ENCODE measurements at regions not wholly inside any gene's neighbourhood (a gene's known extent, or its start where the extent isn't known, plus 50 kb on each side); places are given as distances from the start of the nearest gene placed in this dataset.

DNA sequence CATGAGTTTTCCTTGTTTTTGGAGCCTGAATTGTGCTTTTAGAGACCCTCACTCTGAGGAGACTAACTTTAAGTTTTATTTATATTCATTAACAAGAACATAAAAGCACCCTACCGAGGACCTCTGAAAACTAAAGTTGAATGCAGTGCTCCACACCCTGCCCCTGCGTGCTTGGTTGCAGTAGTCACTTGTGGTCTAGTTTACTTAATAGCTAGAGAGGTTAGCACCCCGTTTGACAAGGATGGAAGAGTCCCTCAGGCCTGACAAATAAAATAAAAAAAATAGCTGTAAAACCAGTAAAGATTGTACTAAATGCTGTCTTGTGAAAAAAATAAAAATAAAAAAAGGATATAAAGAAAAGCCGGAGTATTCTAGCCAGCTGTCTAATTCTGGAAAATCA, 395.2 kb downstream of the MTX2 start:
- DNase-seq = no peak
- in situ Hi-C loops (cut with HindIII; ENCODE audit: low pct_ligation_motif_present, low pct_unique_long_range_greater_than_20kb, low sequenced_read_pairs) = loop anchor here (25.0 kb wide), 1 partner anchor 527 kb away; the partner anchor contains the start of gene HOXD8

DNA sequence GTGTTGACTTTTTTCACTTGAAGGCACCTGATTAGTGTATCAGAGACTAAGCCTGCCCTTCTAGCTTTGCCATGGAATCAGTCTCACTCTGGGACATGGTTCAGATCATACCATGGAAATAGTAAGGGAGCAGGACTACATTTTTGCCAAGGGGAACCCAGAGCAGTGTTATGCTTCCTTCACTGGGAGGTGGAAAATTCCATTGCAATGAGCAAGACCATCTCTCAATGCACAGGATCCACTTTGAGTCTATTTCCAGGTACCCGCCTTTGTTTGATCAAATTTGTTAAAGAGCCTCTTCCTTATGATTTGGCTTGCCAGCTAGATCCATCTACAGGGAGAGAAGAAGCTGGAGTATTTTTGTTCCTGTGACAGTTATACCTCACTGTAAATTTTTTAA, 395.8 kb downstream of the MTX2 start:
- in situ Hi-C loops (cut with HindIII; ENCODE audit: low pct_ligation_motif_present, low pct_unique_long_range_greater_than_20kb, low sequenced_read_pairs) = loop anchor here (25.0 kb wide), 1 partner anchor 528 kb away; the partner anchor contains the start of gene HOXD8
- no peak for DNase-seq

GRCh38 chr2:176668912-176669311, 399.7 kb downstream of the MTX2 start:
- no peak for DNase-seq
- in situ Hi-C loops (cut with HindIII; ENCODE audit: low pct_ligation_motif_present, low pct_unique_long_range_greater_than_20kb, low sequenced_read_pairs) = loop anchor here (25.0 kb wide), 1 partner anchor 532 kb away; the partner anchor contains the start of gene HOXD8

GRCh38 chr2:176669398-176670174, 400.3 kb downstream of the MTX2 start:
- in situ Hi-C loops (cut with HindIII; ENCODE audit: low pct_ligation_motif_present, low pct_unique_long_range_greater_than_20kb, low sequenced_read_pairs) = loop anchor here (25.0 kb wide), 1 partner anchor 532 kb away; the partner anchor contains the start of gene HOXD8
- DNase-seq = no peak

- DNase-seq = no peak
- in situ Hi-C loops (cut with HindIII; ENCODE audit: low pct_ligation_motif_present, low pct_unique_long_range_greater_than_20kb, low sequenced_read_pairs) = no loop called here
These were observed 406.2 kb downstream of the MTX2 start for GRCh38 chr2:176675271-176675949.

DNA sequence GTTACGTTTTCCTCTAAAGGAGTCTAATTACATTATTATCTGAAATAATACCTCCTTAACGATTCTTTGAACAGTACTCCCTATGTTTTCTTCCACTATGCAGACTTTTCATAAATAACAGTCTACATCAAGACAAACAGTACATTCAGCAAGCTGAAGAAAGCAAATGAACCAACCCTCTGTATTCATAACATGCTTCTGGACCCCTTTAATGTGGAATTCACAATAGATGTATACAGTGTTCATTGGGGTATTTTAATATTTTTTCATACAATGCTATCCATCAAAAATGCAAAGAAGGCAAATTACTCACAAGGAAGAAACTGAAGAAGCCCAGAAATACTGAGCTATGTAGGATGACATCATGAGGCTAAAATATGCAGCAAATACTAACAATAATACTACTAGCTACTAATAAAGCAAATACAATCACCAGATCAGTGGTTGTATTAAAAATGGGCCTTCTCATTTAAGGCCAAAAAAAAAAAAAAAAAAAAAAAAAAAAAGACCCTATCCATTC, 408.6 kb downstream of the MTX2 start:
- in situ Hi-C loops (cut with HindIII; ENCODE audit: low pct_ligation_motif_present, low pct_unique_long_range_greater_than_20kb, low sequenced_read_pairs) = no loop called here
- no peak for DNase-seq

- no peak for DNase-seq
- in situ Hi-C loops (cut with HindIII; ENCODE audit: low pct_ligation_motif_present, low pct_unique_long_range_greater_than_20kb, low sequenced_read_pairs) = no loop called here
These were observed 409.3 kb downstream of the MTX2 start for GRCh38 chr2:176678571-176678970.

DNA sequence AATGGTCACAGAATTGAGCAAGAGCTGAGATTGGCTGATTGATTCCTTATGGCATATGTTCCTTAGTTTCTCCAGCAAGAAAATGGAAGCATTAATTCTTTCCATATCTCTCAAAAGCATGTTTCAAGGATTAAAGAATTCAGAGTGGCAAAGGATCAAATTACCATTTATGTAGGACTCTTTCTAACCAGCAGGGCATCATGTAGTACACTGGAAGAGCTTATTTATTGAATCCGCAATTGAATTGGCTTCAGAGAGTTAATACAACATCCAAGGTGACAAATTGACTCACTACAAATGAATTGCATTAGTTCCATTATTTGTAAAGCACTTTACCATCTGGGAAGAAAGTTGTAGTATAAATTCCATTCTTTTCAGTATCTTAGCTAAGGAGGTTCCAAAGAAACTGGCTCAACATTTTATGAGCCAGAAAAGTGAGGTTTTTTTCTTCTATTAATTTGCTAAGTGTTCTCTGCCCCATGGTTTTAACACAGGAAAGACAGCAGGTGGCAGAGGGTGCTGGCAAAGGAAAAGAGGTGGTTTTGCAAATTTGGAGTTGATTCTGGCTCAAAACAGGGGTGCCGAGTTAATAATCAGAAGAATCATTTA, 409.9 kb downstream of the MTX2 start:
- no peak for DNase-seq
- in situ Hi-C loops (cut with HindIII; ENCODE audit: low pct_ligation_motif_present, low pct_unique_long_range_greater_than_20kb, low sequenced_read_pairs) = no loop called here

- no peak for DNase-seq
- in situ Hi-C loops (cut with HindIII; ENCODE audit: low pct_ligation_motif_present, low pct_unique_long_range_greater_than_20kb, low sequenced_read_pairs) = no loop called here
These were observed 411.8 kb downstream of the MTX2 start for GRCh38 chr2:176680916-176681516.

- in situ Hi-C loops (cut with HindIII; ENCODE audit: low pct_ligation_motif_present, low pct_unique_long_range_greater_than_20kb, low sequenced_read_pairs) = no loop called here
These were observed 412.4 kb downstream of the MTX2 start for GRCh38 chr2:176681584-176682115.

DNA sequence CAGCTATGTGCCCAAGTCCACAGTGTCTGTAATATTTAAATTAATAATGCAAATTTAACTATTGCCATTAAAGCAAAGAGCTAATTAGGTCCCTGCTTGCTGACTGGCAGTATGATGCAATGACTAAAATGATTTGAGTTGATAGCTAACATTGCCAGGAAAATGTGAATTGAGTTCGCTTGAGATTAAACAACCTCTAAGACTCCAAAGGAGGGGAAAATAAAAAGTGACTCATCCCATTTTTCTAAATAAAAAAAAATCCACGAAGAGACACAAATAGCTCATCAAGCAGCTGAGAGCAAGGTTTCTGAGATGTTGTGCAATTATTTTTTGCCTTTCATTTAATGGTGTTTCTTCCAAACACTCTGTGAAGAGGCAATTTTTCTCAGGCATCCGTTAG, 413.0 kb downstream of the MTX2 start:
- in situ Hi-C loops (cut with HindIII; ENCODE audit: low pct_ligation_motif_present, low pct_unique_long_range_greater_than_20kb, low sequenced_read_pairs) = no loop called here
- DNase-seq = no peak

More at GRCh38 chr2:176681584-176682115, 412.4 kb downstream of the MTX2 start:
- no peak for DNase-seq

DNA sequence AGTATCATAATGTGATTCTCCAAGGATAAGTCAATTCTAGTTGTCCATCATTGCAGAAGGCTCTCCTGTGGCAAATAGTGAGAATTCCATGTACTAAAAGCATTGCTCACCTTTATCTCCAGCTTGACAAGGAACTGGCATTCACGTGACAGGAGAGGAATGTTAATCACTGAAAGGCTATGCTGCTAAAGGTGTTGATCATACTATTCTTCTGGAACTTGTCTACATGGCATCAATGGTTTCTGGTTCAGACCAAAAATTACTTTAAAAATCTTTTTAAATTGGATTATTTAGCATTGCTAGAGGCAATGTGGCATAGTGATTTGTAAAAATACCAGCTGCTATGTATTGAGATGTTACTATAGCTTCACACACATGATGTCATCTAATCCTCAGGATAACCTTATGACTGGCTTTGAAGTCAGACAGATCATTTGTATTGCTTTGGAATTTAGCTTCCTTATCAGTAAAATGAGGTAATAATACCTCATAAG, 414.4 kb downstream of the MTX2 start:
- in situ Hi-C loops (cut with HindIII; ENCODE audit: low pct_ligation_motif_present, low pct_unique_long_range_greater_than_20kb, low sequenced_read_pairs) = no loop called here
- DNase-seq = no peak

DNA sequence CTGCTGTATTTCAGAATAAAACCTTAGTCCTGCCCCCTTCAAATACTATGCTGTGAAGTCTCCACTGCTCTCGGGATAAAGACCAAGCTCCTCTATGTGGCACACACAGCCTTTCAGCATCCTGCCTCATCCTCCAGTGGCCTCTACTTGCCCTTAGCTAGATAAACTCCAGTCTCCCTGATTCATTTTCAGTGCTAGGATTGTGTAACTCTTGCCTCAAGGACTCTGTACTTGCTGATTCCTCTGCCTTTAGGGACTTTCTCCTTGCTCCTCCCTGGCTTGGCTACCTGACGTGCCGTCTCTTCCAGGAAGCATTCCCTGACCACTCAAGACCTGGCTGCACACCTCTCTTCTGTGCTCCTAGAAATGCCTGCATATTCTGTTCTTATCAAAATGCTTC, 416.7 kb downstream of the MTX2 start:
- DNase-seq = no peak
- in situ Hi-C loops (cut with HindIII; ENCODE audit: low pct_ligation_motif_present, low pct_unique_long_range_greater_than_20kb, low sequenced_read_pairs) = no loop called here

DNA sequence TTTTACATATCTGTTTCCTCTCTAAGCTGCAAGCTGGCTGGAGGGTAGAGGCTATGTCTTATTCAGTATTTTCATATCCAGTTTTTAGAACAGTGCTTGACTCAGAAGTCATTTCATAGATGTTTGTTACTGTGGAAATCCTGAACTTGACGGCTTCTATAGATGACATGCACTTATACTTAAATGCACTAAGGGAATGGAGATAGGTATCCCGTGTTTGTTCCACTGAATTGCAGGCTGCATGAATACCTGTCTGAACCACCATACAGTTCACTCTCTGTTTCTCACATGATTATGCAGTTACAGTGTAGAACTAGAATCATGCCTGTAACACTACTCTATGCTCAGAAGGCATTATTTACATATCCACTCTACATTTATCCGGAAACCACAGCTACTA, 417.1 kb downstream of the MTX2 start:
- no peak for DNase-seq
- in situ Hi-C loops (cut with HindIII; ENCODE audit: low pct_ligation_motif_present, low pct_unique_long_range_greater_than_20kb, low sequenced_read_pairs) = no loop called here

DNA sequence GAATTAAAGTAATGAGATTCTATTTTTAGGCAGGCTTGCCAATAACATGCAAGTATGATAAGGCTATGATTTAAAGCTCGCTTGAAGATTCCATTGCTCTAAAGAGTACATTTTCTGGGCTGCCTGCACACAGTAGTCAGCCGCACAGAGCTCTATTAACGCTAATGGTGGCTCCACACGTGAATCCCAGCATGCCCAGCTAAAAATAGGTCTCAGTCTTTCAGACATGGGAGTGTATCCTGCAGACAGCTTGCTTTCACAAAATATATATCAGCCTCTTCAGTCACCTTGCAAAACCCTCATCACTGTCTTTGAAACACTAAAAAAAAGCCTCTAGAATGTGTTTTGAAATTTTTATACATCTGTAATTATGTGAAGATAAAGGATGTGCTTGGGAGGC, 418.1 kb downstream of the MTX2 start:
- in situ Hi-C loops (cut with HindIII; ENCODE audit: low pct_ligation_motif_present, low pct_unique_long_range_greater_than_20kb, low sequenced_read_pairs) = no loop called here
- DNase-seq = no peak

DNA sequence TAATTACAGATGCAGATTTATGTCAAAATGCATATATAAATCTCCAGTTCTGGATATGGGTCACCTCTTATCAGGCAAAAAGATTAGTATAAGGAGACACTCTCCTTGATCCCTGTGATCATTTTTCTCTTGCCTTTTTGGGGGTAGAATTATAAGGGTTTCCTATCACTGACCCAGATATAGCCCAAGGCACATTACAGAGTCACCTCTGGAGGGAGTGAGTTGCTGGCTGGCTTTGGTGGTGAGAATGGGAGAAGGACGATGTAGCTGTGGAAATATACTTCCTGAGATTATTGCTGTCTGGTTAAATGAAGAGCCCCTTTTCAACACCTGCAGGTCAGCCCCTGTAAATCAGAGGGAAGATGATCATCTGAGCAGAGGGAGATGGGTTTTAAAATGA, 418.7 kb downstream of the MTX2 start:
- no peak for DNase-seq
- in situ Hi-C loops (cut with HindIII; ENCODE audit: low pct_ligation_motif_present, low pct_unique_long_range_greater_than_20kb, low sequenced_read_pairs) = no loop called here

GRCh38 chr2:176689711-176690110, 420.5 kb downstream of the MTX2 start:
- DNase-seq = no peak
- in situ Hi-C loops (cut with HindIII; ENCODE audit: low pct_ligation_motif_present, low pct_unique_long_range_greater_than_20kb, low sequenced_read_pairs) = no loop called here

- in situ Hi-C loops (cut with HindIII; ENCODE audit: low pct_ligation_motif_present, low pct_unique_long_range_greater_than_20kb, low sequenced_read_pairs) = no loop called here
- no peak for DNase-seq
These were observed 422.2 kb downstream of the MTX2 start for GRCh38 chr2:176691471-176691870.
